EH (cell line): ENCODE measurements at regions not wholly inside any gene's neighbourhood (a gene's known extent, or its start where the extent isn't known, plus 50 kb on each side); places are given as distances from the start of the nearest gene placed in this dataset.
"Not testable (repeated sequence)": the region's sequence is repeated elsewhere in the genome, so short reads cannot be mapped to it uniquely, and the experiment has no call there.

ENCODE experiments used
- DNase-seq: peaks from one replicate; pipeline ENCODE4 v3.0.0-alpha.2; 2015; ENCODE audit warnings: low read depth

DNA sequence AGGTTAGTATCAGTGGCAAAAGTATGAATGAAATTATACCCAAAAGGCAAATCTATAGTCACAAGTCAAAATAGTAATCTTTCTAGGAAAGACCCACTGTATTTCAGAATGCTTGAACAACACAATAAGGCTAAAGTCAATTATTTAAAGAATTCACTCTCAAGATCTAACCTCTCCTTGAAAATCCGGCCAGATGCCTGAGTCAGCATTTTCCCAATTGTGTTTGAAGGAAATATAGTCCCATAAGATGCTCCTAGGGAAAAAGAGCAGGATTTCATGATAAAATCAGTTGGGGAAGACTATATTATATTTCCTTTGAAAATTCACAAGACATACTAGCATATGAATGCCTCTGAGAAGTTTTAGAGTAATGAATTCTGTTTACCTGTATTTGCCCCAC is 1075.0 kb downstream of the GRM8 start:
- no peak for DNase-seq

DNA sequence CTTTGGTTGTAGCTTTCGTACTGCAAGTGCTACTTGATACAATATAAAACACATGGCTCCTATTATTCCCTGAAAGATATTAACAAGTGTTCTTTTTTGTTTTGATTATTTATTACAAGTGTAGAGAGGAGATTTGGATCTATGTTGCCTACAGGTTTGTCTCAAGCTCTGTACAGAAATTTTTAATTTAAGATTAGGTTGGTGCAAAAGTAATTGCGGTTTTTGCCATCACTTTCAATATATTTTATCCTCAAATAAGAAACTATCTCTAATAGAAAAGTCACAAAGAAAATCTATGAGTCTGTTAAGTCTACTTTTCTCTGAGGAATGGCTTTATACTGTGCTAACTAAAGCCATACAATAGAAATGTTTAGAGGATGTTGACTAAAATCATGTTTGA is 1086.1 kb downstream of the GRM8 start:
- no peak for DNase-seq

DNA sequence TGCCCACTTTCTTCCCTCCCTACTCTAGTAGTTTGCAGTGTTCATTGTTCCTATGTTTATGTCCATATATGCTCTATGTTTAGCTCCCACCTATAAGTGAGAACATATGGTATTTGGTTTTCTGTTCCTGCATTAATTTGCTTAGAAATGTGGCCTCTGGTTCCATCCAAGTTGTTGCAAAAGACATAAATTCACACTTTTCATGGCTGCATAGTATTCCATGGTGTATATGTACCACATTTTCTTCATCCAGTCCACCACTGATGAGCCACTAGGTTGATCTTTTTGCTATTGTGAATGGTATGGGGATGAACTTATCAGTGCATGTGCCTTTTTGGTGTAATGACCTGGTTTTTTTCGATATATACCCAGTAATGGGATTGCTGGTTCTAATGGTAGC is 1089.1 kb downstream of the GRM8 start:
- DNase-seq, result no peak

DNA sequence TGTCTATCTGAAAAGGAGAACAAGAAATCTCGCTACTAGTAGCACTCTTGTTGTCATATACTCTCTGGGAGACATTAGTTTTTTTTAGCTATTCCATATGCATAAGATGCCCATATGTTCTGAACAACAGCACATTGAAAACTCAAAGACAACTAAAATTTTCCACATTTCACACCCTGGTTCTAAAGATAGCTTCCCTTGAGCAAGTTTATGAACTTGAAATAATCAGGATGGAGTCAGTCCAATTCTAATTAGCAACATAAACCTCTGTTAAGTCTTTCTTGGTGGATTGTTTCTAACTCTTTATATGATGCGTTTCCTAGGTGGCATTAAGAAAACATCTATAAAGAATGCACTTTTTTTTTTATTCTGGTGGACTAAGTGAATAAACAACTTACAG is 1095.3 kb downstream of the GRM8 start:
- DNase-seq, result no peak

DNA sequence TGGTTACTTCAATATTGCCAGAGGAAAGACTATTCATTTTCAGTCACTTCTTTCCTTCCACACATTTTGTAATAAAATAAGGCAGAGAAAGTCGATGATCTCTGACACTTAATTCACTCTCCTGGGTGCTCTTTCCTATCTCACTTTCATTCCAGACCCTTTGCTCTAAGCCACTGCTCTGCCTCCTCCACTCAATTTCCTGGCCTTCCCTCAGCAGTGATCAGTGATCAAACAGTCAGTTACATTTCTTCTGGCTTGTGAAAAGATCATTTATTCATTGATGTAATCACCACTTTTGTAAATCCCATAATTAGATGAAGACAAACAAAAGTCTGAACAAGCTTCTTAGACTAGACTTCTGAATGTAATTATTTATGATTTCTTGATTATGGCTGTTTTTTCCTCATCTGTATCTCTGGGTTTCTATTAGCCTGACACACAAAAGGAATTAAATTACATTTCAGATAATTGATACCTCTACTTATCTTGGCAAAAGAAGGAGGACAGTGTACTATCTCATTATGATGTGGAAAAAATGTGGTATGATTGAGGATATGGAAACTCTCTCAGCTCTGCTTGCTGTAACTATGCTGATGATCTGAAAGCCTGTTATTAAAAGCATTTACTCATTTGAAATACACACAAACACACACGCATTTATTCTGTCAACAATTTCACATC is 1102.3 kb downstream of the GRM8 start:
- no peak for DNase-seq

DNA sequence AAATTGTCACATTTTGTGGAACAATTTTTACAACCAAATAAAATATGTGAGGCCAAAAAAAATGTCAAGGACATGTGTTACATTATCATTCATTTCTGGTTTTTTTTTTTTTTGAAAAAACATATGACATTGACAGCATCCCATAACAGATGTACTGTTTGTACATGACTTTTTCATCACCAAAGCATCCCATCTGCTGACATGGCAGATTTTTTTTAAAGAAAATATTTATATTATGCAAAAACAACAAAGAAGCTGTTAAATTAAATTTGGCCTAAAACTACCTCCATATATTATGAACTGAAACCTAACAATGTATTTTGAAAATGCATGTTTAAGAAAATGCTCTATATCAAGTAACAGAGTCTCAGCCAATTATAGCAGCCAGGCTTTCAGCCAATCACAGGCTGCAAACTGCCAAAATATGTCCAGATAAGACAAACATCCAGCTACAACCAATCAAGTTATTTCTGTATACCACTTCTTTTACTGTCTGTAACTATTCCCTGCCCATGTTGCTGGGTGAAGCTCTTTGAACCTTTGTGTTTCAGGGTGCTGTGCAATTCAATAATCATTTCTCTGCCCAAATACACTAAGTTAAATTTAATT is 1111.8 kb downstream of the GRM8 start:
- no peak for DNase-seq

DNA sequence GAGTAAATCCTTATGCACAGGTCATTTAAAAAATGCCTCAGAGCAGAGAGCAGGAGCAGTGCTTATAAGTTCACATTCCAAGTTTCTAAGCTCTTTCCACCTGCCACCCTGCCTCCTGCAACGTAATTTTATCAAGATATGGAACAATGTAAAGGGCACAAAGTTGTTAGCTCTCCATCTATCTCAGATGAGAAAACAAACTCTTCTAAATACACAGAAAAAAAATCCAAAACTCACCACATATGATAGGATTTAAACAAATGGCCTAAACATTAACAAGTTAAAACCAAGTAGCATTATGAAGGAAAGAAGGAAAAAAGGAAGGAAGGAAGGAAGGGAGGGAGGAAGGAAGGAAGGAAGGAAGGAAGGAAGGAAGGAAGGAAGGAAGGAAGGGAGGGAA is 1132.8 kb downstream of the GRM8 start:
- DNase-seq, result no peak

DNA sequence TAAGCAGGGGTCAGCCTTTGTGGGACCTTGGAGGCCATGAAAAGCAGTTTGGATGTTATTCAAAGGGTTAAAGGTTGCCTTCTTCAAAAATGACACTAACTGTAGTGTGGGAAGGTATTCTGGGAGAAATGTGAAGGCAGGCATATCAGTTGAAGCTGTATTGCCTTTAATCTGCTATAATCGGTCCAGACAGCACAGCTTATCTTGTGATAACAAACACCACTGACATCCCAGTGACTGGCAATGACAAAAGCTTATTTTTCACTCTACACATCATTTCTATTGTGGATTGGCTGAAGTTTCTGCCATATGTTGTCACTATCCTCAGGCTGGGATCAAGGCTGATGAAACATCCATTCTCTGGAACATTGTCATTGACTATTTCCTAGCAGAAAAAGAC is 1149.2 kb downstream of the GRM8 start:
- DNase-seq, result no peak

DNA sequence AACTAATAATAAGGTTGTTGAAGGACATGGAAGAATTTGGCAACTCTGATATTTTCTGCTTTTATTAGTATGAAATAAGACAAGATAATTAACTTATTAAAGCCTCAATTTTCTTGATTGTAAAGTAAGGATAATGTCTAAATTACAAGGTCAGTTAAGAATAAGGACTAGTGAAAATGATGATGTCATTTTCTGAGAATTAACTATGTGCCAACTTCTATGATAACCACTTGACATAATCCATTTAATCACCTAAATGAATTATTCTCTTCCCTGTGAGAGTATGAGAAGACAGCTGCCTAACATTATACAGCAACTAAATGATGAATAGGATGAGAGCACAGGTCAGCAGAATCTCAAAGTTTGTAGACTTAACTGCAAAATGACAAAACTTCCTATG is 1153.4 kb upstream of the POT1 start:
- no peak for DNase-seq

DNA sequence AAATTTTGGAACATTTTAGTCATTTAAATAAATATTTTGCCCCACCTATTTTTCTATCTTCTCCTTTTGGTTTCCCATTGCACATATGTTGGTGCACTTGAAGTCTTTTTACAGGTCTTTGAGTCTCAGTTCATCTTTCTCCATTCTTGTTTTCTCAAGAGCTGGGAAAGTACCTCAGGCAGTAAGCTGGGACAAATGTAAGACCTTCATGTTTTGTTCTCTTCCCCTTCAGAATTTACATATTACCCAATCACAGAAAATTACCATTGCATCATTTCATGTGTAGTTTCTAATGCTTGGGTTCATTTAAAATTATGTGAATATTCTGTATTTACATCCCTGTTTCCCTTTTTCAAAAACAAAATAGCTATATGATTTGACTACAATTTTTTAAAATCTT is 1150.0 kb upstream of the POT1 start:
- no peak for DNase-seq

DNA sequence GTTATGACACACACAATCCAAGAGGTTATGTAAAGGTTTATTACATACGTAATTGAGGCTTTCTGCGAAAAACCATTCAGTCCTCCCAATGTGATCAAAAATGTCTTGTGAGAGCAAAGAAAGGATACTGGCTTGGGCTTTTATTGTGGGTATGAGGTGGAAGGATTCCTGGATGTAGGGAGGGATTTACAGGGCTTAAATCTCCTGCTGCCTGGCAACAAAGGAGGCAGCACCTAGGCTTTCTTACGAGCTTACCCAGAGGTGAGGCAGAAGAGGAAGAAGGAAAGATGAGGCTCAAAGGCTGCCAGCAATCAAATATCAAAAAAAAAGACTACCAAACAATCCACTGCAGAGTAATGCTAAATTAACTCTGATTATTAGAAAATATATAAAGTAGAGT is 1149.5 kb upstream of the POT1 start:
- DNase-seq, result no peak

DNA sequence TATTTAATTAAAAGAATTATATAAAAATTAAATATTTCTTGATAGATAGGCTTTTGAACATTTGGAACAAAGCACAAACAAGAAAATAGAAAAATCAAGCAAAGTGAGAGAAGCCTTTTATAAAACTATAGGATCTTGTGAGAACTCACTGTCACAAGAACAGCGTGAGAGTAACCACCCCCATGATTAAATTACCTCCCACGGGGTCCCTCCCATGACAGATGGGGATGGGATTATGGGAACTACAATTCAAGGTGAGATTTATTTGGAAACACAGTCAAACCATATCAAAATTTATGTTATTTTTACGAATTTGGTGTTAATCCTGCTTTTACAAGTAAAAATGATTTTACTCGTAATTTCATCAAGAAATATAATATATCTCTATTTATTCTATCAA is 1136.1 kb upstream of the POT1 start:
- no peak for DNase-seq

DNA sequence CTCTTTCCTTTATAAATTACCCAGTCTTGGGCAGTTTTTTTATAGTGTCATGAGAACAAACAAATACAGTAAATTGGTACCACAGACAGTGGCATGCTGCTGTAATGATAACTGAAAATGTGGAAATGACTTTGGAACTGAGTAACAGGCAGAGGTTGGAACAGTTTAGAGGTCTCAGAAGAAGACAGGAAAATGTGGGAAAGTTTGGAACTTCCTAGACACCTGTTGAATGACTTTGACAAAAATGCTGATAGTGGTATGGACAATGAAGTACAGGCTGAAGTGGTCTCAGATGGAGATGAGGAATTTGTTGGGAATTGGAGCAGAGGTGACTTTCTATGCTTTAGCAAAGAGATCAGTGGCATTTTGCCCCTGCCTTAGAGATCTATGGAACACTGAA is 1128.4 kb upstream of the POT1 start:
- no peak for DNase-seq

DNA sequence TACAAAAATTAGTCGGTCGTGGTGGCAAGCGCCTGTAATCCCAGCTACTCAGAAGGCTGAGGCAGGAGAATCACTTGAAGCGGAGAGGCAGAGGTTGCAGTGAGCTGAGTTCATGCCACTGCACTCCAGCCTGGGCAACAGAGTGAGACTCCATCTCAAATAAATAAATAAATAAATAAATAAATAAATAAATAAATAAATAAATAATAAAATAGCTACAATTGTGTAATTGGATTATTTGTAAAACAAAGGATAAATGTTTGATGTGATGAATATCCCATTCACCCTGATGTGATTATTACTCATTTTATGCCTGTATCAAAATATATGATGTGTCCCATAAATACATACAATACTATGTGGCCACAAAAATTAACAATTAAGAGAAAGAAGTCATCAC is 1127.0 kb upstream of the POT1 start:
- DNase-seq, result not testable (repeated sequence)

DNA sequence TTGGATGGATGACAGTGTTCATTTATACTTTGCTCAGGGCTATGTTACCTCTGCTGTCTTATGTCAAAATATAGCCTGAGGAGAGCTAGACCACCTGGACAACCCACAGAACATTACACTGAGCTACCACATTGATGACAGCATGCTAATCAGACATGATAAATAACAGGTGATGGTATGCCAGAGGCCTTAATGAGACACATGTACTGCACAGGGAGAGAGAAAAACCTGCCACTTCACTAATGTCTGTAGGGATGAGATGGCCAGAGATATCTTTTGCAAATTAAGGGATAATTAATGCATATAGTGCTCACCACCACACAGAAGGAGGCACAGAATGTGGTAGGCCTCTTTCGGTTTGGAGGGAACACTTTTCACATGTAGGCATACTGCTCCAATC is 1122.6 kb upstream of the POT1 start:
- no peak for DNase-seq

DNA sequence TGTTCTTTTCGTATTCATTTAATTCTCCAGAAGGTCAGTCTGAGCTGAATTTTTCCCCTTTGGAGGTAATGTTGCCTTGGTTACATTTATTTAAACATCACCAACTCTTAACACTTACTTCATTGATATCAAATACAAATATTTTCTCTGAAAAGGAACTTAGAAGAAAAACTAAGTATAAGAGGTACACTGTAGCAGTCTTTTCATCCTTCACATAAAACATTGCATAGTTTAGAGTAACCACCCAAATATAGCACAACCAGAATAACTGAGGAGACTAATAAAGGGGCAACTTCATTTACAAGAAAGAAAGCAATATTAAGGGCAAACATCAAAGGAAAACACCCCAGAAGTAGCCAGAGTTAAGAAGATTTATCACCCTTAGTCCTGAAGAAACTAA is 1115.0 kb upstream of the POT1 start:
- DNase-seq, result no peak

DNA sequence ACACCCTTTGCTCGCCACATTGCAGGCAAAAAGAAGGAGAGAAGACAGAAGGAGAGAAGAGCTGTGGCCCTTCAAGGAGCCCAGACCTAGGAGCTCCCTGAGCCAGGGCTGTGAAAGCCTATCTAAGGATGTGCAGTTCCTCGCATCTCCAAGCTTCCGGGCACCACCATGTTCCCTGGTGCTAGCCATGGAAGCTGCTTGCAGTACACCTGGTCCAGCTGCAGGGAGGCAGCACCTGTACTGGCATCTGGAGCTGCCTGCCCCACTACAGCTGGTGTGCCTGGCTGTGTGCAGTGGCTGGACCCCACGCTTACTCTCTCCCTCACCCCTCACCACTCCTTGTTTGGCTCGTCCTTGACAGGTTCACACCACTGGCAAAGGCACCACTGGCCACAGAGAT is 1111.8 kb upstream of the POT1 start:
- no peak for DNase-seq

DNA sequence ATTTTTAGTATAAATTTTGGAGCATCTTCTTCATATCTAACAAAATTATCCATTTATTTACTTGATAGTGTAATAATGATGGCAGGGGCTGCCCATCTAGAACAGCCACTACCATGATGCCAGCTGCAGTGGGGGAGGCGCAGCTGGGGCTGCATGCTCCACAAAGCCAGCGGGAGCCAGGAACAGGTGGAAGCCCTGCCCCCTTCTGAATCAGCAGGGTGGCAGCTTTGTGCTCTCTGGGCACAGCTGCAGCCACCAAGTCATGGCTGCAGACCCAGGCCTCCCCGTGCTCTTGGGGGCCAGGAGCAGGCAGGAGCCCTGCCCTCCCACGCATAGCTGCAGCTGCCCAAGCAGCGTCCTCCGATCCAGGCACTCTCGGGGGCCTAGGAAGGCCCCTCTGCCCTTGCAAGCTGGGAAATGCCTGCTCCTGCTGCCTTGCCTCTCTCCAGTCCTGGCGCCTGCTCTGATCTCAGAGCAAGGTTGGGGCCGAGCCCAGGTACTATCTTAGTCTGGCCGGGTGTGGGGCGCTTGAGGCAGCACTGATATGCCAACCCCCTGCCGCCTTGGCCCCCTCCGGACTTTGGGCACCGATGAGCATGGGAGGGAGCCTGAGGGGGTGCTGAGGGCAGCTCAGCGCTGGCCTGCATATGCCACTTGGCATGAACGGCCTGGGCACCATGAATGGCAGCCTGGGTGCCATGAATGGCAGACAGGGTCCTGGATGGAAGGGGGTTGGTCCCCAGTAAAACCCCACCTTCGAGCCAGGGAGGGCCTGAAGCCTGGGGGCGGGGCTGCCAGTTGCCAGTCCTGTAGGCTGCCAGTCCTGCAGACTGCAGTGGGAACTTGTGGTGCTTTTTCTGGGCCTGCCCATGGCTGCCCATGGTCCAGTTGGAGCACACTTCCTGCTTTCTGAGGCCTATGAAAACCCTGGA is 1110.8 kb upstream of the POT1 start:
- DNase-seq, result no peak

DNA sequence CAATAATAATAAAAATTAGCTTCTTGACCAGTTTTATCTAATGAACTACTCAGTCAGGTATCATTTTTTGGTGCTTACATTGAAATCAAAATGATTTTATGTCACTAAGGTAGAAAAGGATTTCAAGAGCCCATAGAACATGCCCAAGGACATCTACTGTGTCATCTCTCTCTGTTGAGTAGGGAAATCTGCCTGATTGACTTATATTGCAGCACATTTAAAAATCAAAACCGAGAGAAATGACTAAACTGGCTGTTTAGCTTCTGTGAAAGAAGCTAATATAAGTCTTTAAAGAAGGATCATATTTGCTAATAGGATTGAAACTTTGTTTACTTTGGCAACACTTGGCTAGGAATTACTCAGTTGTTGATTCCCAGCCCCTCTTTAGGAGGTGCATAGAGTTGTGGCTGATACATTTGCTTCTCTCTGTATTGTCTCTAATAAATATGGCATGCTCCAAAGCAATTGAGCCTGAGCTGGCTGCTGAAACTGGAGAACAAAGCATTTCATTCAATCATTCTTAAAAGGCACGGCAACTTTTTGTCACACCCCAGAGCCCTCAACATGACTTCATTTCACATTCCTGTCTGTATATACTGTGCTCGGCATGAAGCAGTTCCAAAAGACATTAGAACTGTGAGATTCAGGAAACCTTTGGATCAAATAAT is 1096.9 kb upstream of the POT1 start:
- no peak for DNase-seq

DNA sequence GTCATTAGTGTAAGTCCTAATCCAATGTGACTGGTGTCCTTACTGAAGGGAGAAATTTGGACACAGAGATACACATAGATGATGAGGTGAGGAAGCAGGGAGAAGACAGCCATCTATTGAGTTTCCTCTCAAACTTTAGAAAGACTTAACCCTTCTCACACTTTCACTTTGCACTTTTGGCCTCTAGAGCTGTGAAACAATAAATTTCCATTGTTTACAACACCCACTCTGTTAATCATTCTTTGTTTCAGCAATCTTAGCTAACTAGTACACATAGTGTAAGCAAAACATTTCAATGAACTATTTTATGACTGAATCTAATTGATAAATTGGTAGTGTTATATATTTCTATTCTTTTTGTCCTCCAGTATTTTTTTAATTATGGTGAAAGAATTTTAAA is 1092.8 kb upstream of the POT1 start:
- no peak for DNase-seq

DNA sequence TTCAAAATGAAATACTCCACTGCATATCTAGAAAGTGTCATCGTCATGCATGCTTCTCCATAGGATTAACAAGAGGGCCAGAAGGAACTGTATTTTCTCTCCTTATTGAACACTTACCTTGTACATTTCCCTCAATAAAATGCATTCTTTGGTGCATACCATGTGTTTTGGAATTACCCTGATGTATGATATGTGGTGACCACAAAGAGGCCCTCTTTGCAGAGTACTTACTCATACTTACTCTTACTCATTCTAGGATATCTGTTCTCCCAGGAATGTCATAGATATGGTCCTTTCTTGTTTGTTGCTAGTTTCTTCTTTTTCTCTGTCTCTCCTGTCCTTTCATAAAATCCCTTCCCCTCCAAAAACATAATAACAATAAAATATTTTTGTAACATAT is 1087.1 kb upstream of the POT1 start:
- DNase-seq, result no peak

DNA sequence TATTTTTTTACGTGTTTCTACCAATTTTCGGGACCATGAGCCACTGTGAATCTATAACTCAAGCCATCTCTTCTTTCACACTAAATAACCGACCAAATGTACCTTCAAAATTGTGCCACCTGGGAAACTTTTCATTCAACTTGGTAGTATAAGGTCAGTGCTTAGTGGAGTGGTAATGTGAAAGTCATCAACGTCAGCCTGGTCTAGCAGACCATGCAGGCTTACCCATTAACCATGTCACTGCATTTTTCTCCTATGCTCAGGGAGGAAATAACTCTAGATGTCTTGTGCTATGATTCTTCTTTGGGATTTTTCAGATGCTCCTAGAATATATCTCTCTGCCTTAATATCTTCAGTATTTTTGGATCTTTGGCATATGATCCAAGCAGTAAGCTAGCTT is 1075.4 kb upstream of the POT1 start:
- no peak for DNase-seq

DNA sequence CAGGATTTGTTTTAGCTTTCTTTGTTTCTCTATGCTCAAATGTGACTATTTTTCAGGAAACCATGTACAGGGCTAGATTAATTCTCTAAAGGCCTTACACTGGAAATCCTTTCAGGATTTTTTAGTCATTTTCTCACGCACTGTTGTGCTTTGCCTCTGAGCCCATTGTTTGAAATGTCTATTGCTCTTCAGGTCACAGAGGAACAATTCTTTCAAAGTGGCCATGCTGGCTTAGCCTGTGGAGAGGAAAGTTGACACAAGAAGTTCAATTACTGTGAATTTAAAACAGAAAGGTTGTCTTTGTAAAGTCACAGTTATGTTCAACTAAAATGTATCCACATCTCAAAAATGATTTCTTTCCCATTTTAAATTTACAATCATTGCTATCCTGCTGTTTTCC is 1071.7 kb upstream of the POT1 start:
- DNase-seq, result no peak
